GM10248 (cell line): ENCODE measurements at regions not wholly inside any gene's neighbourhood (a gene's known extent, or its start where the extent isn't known, plus 50 kb on each side); places are given as distances from the start of the nearest gene placed in this dataset.
"Not testable (repeated sequence)": the region's sequence is repeated elsewhere in the genome, so short reads cannot be mapped to it uniquely, and the experiment has no call there.

Source experiments
- CTCF ChIA-PET: fragments of 300-600 bp; sonication (Branson Sonifier 250); formaldehyde crosslinking; extraction: SDS; loops from one replicate; lab custom pipeline; 2021; ENCODE audit warnings: antibody characterized with exemption; lab: Yijun Ruan, JAX
- POLR2A ChIA-PET: fragments of 350-650 bp; sonication (Branson Sonifier 250); formaldehyde crosslinking; extraction: SDS; loops from one replicate; lab custom pipeline; 2020; ENCODE audit warnings: antibody characterized with exemption; lab: Yijun Ruan, JAX
- DNase-seq: peaks from one replicate; pipeline ENCODE4 v3.0.0; 2012; ENCODE audit errors: extremely low spot score
- TF ChIP-seq, protein P1 (sequence below): IDR thresholded peaks from 2 replicates; pipeline ENCODE4 v1.5.1; 2012; ENCODE audit warnings: mild to moderate bottlenecking, low read depth; ENCODE audit errors: extremely low read depth, missing control alignments, control extremely low read depth

DNA sequence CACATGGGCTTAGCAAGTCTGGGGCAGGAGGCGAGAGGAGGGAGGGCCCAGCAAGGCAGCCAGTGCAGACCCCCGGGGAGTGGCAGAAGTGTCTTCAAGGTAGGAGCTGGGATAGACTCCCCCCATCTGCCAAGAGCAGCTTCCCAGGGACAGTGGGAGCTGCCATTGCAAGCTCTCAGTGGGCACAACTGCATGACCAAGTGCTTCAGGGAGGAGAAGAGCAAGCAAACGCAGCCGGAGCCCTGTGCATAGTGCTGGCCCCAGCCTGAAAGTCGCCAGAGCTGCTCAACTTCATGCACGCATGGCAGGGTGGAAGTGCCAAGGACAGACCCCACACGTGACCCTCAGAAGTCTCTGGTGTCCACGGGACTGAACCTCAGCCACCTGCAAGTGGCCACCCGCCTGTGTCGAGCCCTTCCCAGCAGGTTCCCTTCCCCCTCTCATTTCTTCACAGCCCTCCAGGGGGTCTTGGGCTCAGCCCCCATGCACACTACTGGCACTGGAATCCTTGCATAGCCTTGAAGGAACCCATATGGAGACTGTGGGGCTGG, 89.4 kb downstream of the PLXNA1 start:
- ChIA-PET POLR2A (no interaction called here), CTCF (no interaction called here)
- TF ChIP-seq, protein P1, sequence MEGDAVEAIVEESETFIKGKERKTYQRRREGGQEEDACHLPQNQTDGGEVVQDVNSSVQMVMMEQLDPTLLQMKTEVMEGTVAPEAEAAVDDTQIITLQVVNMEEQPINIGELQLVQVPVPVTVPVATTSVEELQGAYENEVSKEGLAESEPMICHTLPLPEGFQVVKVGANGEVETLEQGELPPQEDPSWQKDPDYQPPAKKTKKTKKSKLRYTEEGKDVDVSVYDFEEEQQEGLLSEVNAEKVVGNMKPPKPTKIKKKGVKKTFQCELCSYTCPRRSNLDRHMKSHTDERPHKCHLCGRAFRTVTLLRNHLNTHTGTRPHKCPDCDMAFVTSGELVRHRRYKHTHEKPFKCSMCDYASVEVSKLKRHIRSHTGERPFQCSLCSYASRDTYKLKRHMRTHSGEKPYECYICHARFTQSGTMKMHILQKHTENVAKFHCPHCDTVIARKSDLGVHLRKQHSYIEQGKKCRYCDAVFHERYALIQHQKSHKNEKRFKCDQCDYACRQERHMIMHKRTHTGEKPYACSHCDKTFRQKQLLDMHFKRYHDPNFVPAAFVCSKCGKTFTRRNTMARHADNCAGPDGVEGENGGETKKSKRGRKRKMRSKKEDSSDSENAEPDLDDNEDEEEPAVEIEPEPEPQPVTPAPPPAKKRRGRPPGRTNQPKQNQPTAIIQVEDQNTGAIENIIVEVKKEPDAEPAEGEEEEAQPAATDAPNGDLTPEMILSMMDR: no peak
- no peak for DNase-seq

- TF ChIP-seq, protein P1: no peak
- ChIA-PET POLR2A (no interaction called here), CTCF (no interaction called here)
Measured at GRCh38 chr3:127072971-127073783, 90.3 kb downstream of the PLXNA1 start.

DNA sequence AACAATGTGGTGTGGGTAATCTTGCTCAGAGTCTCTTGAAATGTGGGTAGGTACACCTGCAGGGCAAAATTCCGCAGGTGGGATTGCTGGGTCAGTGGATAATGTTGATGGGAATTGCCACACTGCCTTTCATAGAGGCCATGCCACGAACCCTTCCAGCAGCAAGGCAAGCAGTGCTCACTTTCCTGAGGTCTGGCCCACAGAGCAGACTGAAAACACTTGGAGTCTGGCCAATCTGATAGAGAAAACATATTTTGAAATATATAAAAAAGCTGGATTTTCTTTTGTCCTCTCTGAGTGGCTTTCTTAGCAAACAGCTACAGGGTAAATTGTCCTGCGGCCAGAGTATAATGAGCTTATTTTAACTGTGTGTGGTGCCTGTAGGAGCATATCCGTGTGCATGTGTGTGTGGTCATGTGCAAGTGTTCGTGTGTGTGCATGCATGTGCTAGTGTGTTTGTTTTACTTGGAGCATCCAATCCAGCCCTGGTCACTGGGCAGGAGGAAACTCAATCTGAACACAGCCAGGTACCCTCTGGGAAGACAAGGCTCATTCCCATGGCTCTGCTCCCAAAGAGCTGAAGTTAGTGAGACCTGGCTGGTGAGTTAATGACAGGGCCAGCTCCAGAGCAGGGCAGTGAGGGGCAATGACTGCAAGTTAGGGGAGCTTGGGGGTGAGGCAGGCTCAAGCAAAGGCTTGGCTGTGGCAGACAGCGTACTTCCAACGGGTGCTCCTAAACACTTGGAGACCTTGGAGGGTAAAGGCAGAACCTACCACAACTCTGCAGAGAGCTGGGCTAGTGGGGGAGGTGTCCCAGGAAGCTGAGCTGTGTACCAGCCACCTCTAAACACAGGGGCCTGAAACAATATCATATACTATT, 91.3 kb downstream of the PLXNA1 start:
- ChIA-PET POLR2A (no interaction called here), CTCF (interaction anchor here (1.2 kb wide), 1 partner anchor 16 kb away, joined by 4 read pairs; no protein-coding TSS in a partner anchor)
- TF ChIP-seq, protein P1: no peak
- no peak for DNase-seq

More at GRCh38 chr3:127072971-127073783, 90.3 kb downstream of the PLXNA1 start:
- DNase-seq: no peak

- DNase-seq: peak; percentile 44
- POLR2A ChIA-PET: no interaction called here
- CTCF ChIA-PET: interaction anchor here (0.9 to 1.2 kb wide), 2 partner anchors 15 to 31 kb away, joined by 4 read pairs; no protein-coding TSS in a partner anchor
- TF ChIP-seq, protein P1: no peak
Measured at GRCh38 chr3:127074900-127075360, 92.0 kb downstream of the PLXNA1 start.

- CTCF ChIA-PET, DNase-seq, POLR2A ChIA-PET: not testable (repeated sequence)
Measured at GRCh38 chr3:127076166-127076992, 93.5 kb downstream of the PLXNA1 start.

DNA sequence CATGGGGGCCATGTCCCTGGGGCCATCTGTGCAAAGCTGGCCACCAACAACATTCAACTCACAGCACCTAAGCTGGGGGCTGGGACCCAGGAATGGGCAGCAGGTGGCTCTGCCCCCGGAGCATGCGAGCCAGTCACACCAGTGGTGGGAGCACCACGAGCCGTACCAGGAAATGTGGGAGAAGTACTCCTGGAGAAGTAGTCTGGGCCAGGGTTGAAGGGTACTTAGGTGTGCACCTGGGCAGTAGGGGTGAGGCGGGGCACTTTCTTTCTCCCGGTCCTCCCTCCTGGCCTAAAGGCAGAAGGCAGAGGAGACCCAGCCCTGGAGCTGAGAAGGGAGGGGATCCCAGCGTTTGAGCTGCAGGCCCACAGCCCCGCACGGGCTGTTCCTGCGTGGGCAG, 94.2 kb downstream of the PLXNA1 start:
- ChIA-PET POLR2A (no interaction called here), CTCF (no interaction called here)
- TF ChIP-seq, protein P1: no peak
- no peak for DNase-seq
